Left ventricle myocardium inferior (tissue), 1 donor: ENCODE measurements at regions not wholly inside any gene's neighbourhood (a gene's known extent, or its start where the extent isn't known, plus 50 kb on each side); places are given as distances from the start of the nearest gene placed in this dataset.
"Not testable (repeated sequence)": the region's sequence is repeated elsewhere in the genome, so short reads cannot be mapped to it uniquely, and the experiment has no call there.

ENCODE experiments used
- DNase-seq: peaks from one replicate; pipeline ENCODE4 v3.0.0-alpha.2; 2020
- H3K27ac ChIP-seq: fragments of 200-600 bp; replicated peaks from 2 replicates; pipeline ENCODE4 v1.8.0; 2021
- H3K27me3 ChIP-seq: fragments of 200-600 bp; 2 replicates; pipeline ENCODE4 v1.8.0; 2021; ENCODE audit warnings: low read depth
- H3K36me3 ChIP-seq: fragments of 200-600 bp; 2 replicates; pipeline ENCODE4 v1.8.0; 2021
- H3K4me1 ChIP-seq: fragments of 200-600 bp; 2 replicates; pipeline ENCODE4 v1.8.0; 2021
- H3K4me3 ChIP-seq: fragments of 200-600 bp; 2 replicates; pipeline ENCODE4 v1.8.0; 2021; ENCODE audit warnings: mild to moderate bottlenecking, moderate library complexity
- H3K9me3 ChIP-seq: fragments of 200-600 bp; replicated peaks from 2 replicates; pipeline ENCODE4 v1.8.0; 2021
- intact Hi-C: fragments of 100-400 bp; cut with micrococcal nuclease; formaldehyde crosslinking; loops from one replicate; pipeline ENCODE4 v1.11.0; 2022
- TF ChIP-seq, protein P1 (sequence below): fragments of 200-600 bp; IDR thresholded peaks from 2 replicates; pipeline ENCODE4 v1.8.0; 2021; ENCODE audit warnings: antibody characterized with exemption, mild to moderate bottlenecking, borderline replicate concordance
- donor health status: DM: no; HTN: yes; CAD: no; lungs with severe emphysema.

GRCh38 chr11:100409267-100409666 lies 277.8 kb upstream of the ARHGAP42 start:
- H3K36me3 ChIP-seq, H3K27me3 ChIP-seq, H3K4me3 ChIP-seq, intact Hi-C loops, H3K4me1 ChIP-seq, DNase-seq, H3K27ac ChIP-seq: not testable (repeated sequence)
- peaks cover 14% of the 10 kb centered on the region for H3K9me3 ChIP-seq

- Histone ChIP-seq H3K9me3 (peaks cover 39% of the 10 kb centered on the region), H3K27ac (no peak overlapping the region), H3K36me3 (no peaks in the 10 kb centered on the region), H3K4me3 (no peak overlapping the region), H3K27me3 (no peaks in the 10 kb centered on the region), H3K4me1 (no peaks in the 10 kb centered on the region)
- no peak for DNase-seq
- intact Hi-C loops, result no loop called here
- TF ChIP-seq, protein P1, sequence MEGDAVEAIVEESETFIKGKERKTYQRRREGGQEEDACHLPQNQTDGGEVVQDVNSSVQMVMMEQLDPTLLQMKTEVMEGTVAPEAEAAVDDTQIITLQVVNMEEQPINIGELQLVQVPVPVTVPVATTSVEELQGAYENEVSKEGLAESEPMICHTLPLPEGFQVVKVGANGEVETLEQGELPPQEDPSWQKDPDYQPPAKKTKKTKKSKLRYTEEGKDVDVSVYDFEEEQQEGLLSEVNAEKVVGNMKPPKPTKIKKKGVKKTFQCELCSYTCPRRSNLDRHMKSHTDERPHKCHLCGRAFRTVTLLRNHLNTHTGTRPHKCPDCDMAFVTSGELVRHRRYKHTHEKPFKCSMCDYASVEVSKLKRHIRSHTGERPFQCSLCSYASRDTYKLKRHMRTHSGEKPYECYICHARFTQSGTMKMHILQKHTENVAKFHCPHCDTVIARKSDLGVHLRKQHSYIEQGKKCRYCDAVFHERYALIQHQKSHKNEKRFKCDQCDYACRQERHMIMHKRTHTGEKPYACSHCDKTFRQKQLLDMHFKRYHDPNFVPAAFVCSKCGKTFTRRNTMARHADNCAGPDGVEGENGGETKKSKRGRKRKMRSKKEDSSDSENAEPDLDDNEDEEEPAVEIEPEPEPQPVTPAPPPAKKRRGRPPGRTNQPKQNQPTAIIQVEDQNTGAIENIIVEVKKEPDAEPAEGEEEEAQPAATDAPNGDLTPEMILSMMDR, result no peak
Measured at GRCh38 chr11:100419518-100419917, 267.6 kb upstream of the ARHGAP42 start.

GRCh38 chr11:100434821-100435641 lies 252.1 kb upstream of the ARHGAP42 start:
- intact Hi-C loops, result no loop called here
- TF ChIP-seq, protein P1, result no peak
- H3K27me3 ChIP-seq, result no peaks in the 10 kb centered on the region
- no peak for DNase-seq
- H3K36me3 ChIP-seq, result no peaks in the 10 kb centered on the region
- H3K4me1 ChIP-seq, result peaks cover 13% of the 10 kb centered on the region
- H3K27ac ChIP-seq, result no peak overlapping the region
- H3K4me3 ChIP-seq, result no peak overlapping the region
- no peaks in the 10 kb centered on the region for H3K9me3 ChIP-seq

- intact Hi-C loops, result no loop called here
- H3K9me3 ChIP-seq, result no peaks in the 10 kb centered on the region
- H3K4me1 ChIP-seq, result peaks cover 13% of the 10 kb centered on the region
- TF ChIP-seq, protein P1, result no peak
- peak overlapping the region; percentile 71 for H3K27ac ChIP-seq
- H3K27me3 ChIP-seq, result no peaks in the 10 kb centered on the region
- H3K4me3 ChIP-seq, result no peak overlapping the region
- no peak for DNase-seq
- H3K36me3 ChIP-seq, result no peaks in the 10 kb centered on the region
Measured at GRCh38 chr11:100438376-100438775, 248.7 kb upstream of the ARHGAP42 start.

- Histone ChIP-seq H3K9me3 (no peaks in the 10 kb centered on the region), H3K4me1 (peaks cover 20% of the 10 kb centered on the region), H3K27ac (no peak overlapping the region), H3K27me3 (no peaks in the 10 kb centered on the region), H3K4me3 (no peak overlapping the region), H3K36me3 (no peaks in the 10 kb centered on the region)
- TF ChIP-seq, protein P1, result no peak
- DNase-seq, result no peak
- intact Hi-C loops, result no loop called here
Measured at GRCh38 chr11:100441086-100441485, 246.0 kb upstream of the ARHGAP42 start.

GRCh38 chr11:100442017-100442416 lies 245.1 kb upstream of the ARHGAP42 start:
- intact Hi-C loops, result no loop called here
- no peaks in the 10 kb centered on the region for H3K36me3 ChIP-seq
- no peak overlapping the region for H3K27ac ChIP-seq
- H3K9me3 ChIP-seq, result no peaks in the 10 kb centered on the region
- no peaks in the 10 kb centered on the region for H3K27me3 ChIP-seq
- TF ChIP-seq, protein P1, result no peak
- DNase-seq, result no peak
- no peak overlapping the region for H3K4me3 ChIP-seq
- H3K4me1 ChIP-seq, result peaks cover 21% of the 10 kb centered on the region
